Neural cell (in vitro differentiated cells): ENCODE measurements at regions not wholly inside any gene's neighbourhood (a gene's known extent, or its start where the extent isn't known, plus 50 kb on each side); places are given as distances from the start of the nearest gene placed in this dataset.

Source experiments
- H2AFZ ChIP-seq: fragments of 200-600, 300-800 bp; sonication (generic), shearing (Covaris generic); 2 replicates; pipeline ENCODE4 v1.6.0; 2014; ENCODE audit warnings: low read depth, mild to moderate bottlenecking, antibody characterized with exemption, low read length, moderate library complexity
- H3F3A ChIP-seq: fragments of 200-600 bp; shearing (Covaris generic); 2 replicates; pipeline ENCODE4 v1.6.1; 2016; ENCODE audit warnings: mild to moderate bottlenecking, moderate library complexity, mixed read lengths, antibody characterized with exemption, low read length; ENCODE audit not compliant: insufficient read depth, poor library complexity, severe bottlenecking
- H3K27ac ChIP-seq: fragments of 200-600, 300-800 bp; sonication (generic), shearing (Covaris generic); 2 replicates; pipeline ENCODE4 v1.5.1; 2014; ENCODE audit warnings: mild to moderate bottlenecking, low read length, moderate library complexity
- H3K27me3 ChIP-seq: fragments of 300-800, 200-600 bp; sonication (generic), shearing (Covaris generic); 2 replicates; pipeline ENCODE4 v1.6.0; 2014; ENCODE audit warnings: mild to moderate bottlenecking, low read depth, low read length, moderate library complexity; ENCODE audit not compliant: insufficient read depth
- H3K36me3 ChIP-seq: fragments of 300-800, 200-600 bp; sonication (generic), shearing (Covaris generic); 2 replicates; pipeline ENCODE4 v1.5.1; 2014; ENCODE audit warnings: mild to moderate bottlenecking, antibody characterized with exemption, low read length, moderate library complexity; ENCODE audit not compliant: insufficient read depth
- H3K4me2 ChIP-seq: fragments of 300-800, 200-600 bp; sonication (generic), shearing (Covaris generic); 2 replicates; pipeline ENCODE4 v1.6.0; 2014; ENCODE audit warnings: mild to moderate bottlenecking, low read length
- H3K4me3 ChIP-seq: fragments of 300-800, 200-600 bp; sonication (generic), shearing (Covaris generic); 2 replicates; pipeline ENCODE4 v1.5.1; 2014; ENCODE audit warnings: mild to moderate bottlenecking, low read length, moderate library complexity
- H3K79me2 ChIP-seq: fragments of 200-600 bp; shearing (Covaris generic); replicated peaks from 2 replicates; pipeline ENCODE4 v1.6.0; 2014; ENCODE audit warnings: mild to moderate bottlenecking, low read length, moderate library complexity; ENCODE audit not compliant: insufficient read depth
- H3K9ac ChIP-seq: fragments of 300-800, 200-600 bp; sonication (generic), shearing (Covaris generic); 2 replicates; pipeline ENCODE4 v1.6.1; 2016; ENCODE audit warnings: mild to moderate bottlenecking, low read length, mixed read lengths
- H3K9me2 ChIP-seq: fragments of 200-600 bp; shearing (Covaris generic); 2 replicates; pipeline ENCODE4 v1.6.1; 2016; ENCODE audit warnings: mild to moderate bottlenecking, low read length, mixed read lengths; ENCODE audit not compliant: insufficient read depth
- H3K9me3 ChIP-seq: fragments of 200-600, 300-800 bp; sonication (generic), shearing (Covaris generic); 2 replicates; pipeline ENCODE4 v1.6.1; 2016; ENCODE audit warnings: mild to moderate bottlenecking, mixed run types, low read length, moderate library complexity, mixed read lengths
- H4K20me1 ChIP-seq: fragments of 200-600 bp; shearing (Covaris generic); 2 replicates; pipeline ENCODE4 v1.6.1; 2016; ENCODE audit warnings: mild to moderate bottlenecking, mixed run types; ENCODE audit not compliant: insufficient read depth
- EP300 ChIP-seq: fragments of 450-650 bp; conservative IDR thresholded peaks from 2 replicates; pipeline ENCODE4 v1.6.1; 2014; ENCODE audit warnings: antibody characterized with exemption, mild to moderate bottlenecking, moderate library complexity; ENCODE audit not compliant: poor library complexity, severe bottlenecking
- EZH2 ChIP-seq: fragments of 200-600, 300-800 bp; shearing (Covaris generic), sonication (generic); IDR thresholded peaks from 2 replicates; pipeline ENCODE4 v1.6.1; 2014; ENCODE audit warnings: antibody characterized with exemption, low read length, borderline replicate concordance, mild to moderate bottlenecking; ENCODE audit not compliant: insufficient read depth, poor library complexity, severe bottlenecking
- MXI1 ChIP-seq: fragments of 450-650 bp; conservative IDR thresholded peaks from 2 replicates; pipeline ENCODE4 v1.6.1; 2014; ENCODE audit warnings: antibody characterized with exemption, mild to moderate bottlenecking; ENCODE audit not compliant: poor library complexity, severe bottlenecking
- TAF1 ChIP-seq: IDR thresholded peaks from 2 replicates; pipeline ENCODE4 v1.6.1; 2012; ENCODE audit warnings: low read depth
- TF ChIP-seq, protein P1 (sequence below): IDR thresholded peaks from 2 replicates; pipeline ENCODE4 v1.6.1; 2012; ENCODE audit warnings: borderline replicate concordance
- TF ChIP-seq, protein P2 (sequence below): fragments of 450-650 bp; IDR thresholded peaks from 2 replicates; pipeline ENCODE4 v1.5.1; 2014; ENCODE audit warnings: antibody characterized with exemption, mild to moderate bottlenecking, moderate library complexity; ENCODE audit not compliant: poor library complexity, severe bottlenecking

DNA sequence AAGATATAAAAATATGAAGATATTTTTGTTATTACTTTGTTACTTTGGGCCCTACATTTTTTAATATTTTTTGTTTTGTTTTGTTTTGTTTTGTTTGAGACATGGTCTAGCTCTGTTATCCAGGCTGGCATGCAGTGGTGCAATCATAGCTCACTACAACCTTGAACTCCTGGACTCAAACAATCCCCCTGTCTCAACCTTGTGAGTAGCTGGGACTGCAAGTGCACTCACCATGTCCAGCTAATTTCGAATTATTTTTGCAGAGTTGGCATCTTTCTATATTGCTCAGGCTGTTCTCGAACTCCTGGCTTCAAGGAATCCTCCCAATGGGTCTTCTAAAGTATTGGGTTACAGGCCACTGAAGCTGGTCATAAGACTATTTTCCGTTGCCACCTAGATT is 603.6 kb upstream of the PIK3C3 start:
- H3K79me2 ChIP-seq = no peaks in the 10 kb centered on the region
- no peak overlapping the region for H3K9ac ChIP-seq
- no peak overlapping the region for H3K4me2 ChIP-seq
- H3K27ac ChIP-seq = no peak overlapping the region
- TF ChIP-seq, protein P1, sequence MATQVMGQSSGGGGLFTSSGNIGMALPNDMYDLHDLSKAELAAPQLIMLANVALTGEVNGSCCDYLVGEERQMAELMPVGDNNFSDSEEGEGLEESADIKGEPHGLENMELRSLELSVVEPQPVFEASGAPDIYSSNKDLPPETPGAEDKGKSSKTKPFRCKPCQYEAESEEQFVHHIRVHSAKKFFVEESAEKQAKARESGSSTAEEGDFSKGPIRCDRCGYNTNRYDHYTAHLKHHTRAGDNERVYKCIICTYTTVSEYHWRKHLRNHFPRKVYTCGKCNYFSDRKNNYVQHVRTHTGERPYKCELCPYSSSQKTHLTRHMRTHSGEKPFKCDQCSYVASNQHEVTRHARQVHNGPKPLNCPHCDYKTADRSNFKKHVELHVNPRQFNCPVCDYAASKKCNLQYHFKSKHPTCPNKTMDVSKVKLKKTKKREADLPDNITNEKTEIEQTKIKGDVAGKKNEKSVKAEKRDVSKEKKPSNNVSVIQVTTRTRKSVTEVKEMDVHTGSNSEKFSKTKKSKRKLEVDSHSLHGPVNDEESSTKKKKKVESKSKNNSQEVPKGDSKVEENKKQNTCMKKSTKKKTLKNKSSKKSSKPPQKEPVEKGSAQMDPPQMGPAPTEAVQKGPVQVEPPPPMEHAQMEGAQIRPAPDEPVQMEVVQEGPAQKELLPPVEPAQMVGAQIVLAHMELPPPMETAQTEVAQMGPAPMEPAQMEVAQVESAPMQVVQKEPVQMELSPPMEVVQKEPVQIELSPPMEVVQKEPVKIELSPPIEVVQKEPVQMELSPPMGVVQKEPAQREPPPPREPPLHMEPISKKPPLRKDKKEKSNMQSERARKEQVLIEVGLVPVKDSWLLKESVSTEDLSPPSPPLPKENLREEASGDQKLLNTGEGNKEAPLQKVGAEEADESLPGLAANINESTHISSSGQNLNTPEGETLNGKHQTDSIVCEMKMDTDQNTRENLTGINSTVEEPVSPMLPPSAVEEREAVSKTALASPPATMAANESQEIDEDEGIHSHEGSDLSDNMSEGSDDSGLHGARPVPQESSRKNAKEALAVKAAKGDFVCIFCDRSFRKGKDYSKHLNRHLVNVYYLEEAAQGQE = no peak
- no peak for TF ChIP-seq EZH2
- no peak for TF ChIP-seq MXI1
- no peak for TF ChIP-seq EP300
- TF ChIP-seq, protein P2, sequence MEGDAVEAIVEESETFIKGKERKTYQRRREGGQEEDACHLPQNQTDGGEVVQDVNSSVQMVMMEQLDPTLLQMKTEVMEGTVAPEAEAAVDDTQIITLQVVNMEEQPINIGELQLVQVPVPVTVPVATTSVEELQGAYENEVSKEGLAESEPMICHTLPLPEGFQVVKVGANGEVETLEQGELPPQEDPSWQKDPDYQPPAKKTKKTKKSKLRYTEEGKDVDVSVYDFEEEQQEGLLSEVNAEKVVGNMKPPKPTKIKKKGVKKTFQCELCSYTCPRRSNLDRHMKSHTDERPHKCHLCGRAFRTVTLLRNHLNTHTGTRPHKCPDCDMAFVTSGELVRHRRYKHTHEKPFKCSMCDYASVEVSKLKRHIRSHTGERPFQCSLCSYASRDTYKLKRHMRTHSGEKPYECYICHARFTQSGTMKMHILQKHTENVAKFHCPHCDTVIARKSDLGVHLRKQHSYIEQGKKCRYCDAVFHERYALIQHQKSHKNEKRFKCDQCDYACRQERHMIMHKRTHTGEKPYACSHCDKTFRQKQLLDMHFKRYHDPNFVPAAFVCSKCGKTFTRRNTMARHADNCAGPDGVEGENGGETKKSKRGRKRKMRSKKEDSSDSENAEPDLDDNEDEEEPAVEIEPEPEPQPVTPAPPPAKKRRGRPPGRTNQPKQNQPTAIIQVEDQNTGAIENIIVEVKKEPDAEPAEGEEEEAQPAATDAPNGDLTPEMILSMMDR = no peak
- no peak overlapping the region for H2AFZ ChIP-seq
- H4K20me1 ChIP-seq = no peaks in the 10 kb centered on the region
- no peaks in the 10 kb centered on the region for H3K9me2 ChIP-seq
- no peaks in the 10 kb centered on the region for H3F3A ChIP-seq
- H3K36me3 ChIP-seq = no peaks in the 10 kb centered on the region
- H3K9me3 ChIP-seq = no peaks in the 10 kb centered on the region
- no peaks in the 10 kb centered on the region for H3K27me3 ChIP-seq
- H3K4me3 ChIP-seq = no peak overlapping the region

DNA sequence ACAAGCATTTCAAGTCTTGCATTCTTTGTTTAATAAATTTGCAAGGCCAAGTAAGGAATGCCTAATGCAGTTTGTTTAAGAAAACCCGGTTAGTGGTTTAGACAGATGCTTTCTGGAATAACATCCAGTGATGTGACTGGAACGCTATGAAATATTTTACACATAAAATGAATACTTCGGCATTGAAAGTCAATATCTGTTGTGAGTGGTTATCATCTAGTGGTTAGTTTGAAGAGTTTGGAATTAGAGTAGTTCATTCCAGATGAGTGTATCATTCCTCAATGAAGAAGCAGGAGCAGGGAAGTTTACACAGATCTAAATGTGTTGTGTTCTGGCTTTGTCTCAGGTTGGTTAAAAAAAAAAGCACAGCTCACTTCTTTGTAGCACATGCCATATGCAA is 608.0 kb upstream of the PIK3C3 start:
- H3K36me3 ChIP-seq = no peaks in the 10 kb centered on the region
- H4K20me1 ChIP-seq = no peaks in the 10 kb centered on the region
- H3K27me3 ChIP-seq = no peaks in the 10 kb centered on the region
- H3K9ac ChIP-seq = no peak overlapping the region
- no peak overlapping the region for H3K4me2 ChIP-seq
- no peak overlapping the region for H2AFZ ChIP-seq
- H3K9me2 ChIP-seq = no peaks in the 10 kb centered on the region
- no peaks in the 10 kb centered on the region for H3F3A ChIP-seq
- TF ChIP-seq, protein P2 = no peak
- TF ChIP-seq TAF1 = no peak
- TF ChIP-seq, protein P1 = no peak
- H3K79me2 ChIP-seq = no peaks in the 10 kb centered on the region
- H3K4me3 ChIP-seq = no peak overlapping the region
- no peaks in the 10 kb centered on the region for H3K9me3 ChIP-seq
- no peak overlapping the region for H3K27ac ChIP-seq
